Endothelial cell of umbilical vein (primary cell): ENCODE measurements at regions not wholly inside any gene's neighbourhood (a gene's known extent, or its start where the extent isn't known, plus 50 kb on each side); places are given as distances from the start of the nearest gene placed in this dataset.

Experiments used
- EZH2 ChIP-seq: IDR thresholded peaks from 2 replicates; pipeline ENCODE4 v1.6.1; 2012; ENCODE audit warnings: borderline replicate concordance, low read depth, mild to moderate bottlenecking, moderate library complexity, low read length, inconsistent platforms; ENCODE audit not compliant: severe bottlenecking
- FOS ChIP-seq: IDR thresholded peaks from 2 replicates; pipeline ENCODE4 v1.6.1; 2011; ENCODE audit warnings: mild to moderate bottlenecking, low read length, moderate library complexity, borderline replicate concordance; ENCODE audit not compliant: insufficient read depth
- GATA2 ChIP-seq: IDR thresholded peaks from 2 replicates; pipeline ENCODE4 v1.7.0; 2011; ENCODE audit warnings: low read depth, mild to moderate bottlenecking, moderate library complexity, mixed read lengths, low read length; ENCODE audit not compliant: insufficient read length, insufficient read depth
- JUN ChIP-seq: IDR thresholded peaks from 2 replicates; pipeline ENCODE4 v1.6.1; 2011; ENCODE audit warnings: borderline replicate concordance, low read depth; ENCODE audit not compliant: insufficient read length, insufficient read depth
- MYC ChIP-seq: IDR thresholded peaks from one replicate; pipeline ENCODE4 v1.6.1; 2011; ENCODE audit warnings: mild to moderate bottlenecking, low read depth, low read length
- POLR2A ChIP-seq: IDR thresholded peaks from 2 replicates; pipeline ENCODE4 v1.6.1; 2012; ENCODE audit warnings: low read depth, mild to moderate bottlenecking, control low read depth, low read length
- POLR2AphosphoS5 ChIP-seq: IDR thresholded peaks from 2 replicates; pipeline ENCODE4 v1.6.1; 2012; ENCODE audit warnings: low read depth, mild to moderate bottlenecking, control low read depth, low read length, moderate library complexity; ENCODE audit not compliant: insufficient read depth
- TF ChIP-seq, protein P1 (sequence below), 2 donors: IDR thresholded peaks; 1 replicate in 1 of 2; 2 replicates in 1 of 2; pipeline ENCODE4 v1.5.1; 2011; ENCODE audit warnings: low read length in 2 of 2, mild to moderate bottlenecking in 2 of 2, moderate library complexity in 2 of 2, control low read depth in 1 of 2, inconsistent platforms in 1 of 2, low read depth in 1 of 2; ENCODE audit not compliant: insufficient read depth in 1 of 2; ENCODE audit errors: extremely low read depth in 1 of 2
- TF ChIP-seq, protein P2 (sequence below): IDR thresholded peaks from 2 replicates; pipeline ENCODE4 v1.6.1; 2011; ENCODE audit not compliant: insufficient read depth, insufficient read length

DNA sequence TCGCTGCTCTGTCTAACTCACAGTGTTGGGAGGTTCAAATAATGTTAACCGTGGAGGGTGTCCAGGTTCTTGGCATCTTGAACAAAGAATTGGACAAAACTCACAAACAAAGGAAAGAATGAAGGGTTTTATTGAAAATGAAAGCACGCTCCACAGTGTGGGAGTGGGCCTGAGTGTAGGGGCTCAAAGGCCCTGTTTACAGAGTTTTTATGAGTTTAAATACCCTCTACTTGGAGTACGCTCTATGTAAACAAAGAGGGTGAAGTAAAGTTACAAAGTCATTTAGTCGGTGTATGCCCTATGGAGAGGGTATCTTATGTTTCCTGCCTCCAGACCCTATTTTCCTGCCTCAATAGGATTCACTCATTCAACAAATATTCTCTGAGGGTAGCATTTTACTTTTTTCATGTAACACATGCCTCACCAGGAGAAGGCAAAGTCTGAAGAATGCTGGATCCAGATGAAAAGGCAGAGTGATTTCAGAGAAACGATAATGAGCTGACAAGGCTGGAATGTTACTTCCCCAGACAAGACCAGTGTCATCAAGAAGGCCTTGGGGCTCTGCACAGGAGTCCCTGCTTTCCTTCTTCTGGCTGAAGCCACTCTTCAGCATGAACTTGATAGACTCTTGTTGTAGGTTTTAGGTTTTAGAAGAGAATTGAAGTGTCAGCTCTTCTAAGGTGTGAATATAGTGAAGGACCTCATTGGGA is 163.6 kb downstream of the FAM43A start:
- TF ChIP-seq, protein P1, sequence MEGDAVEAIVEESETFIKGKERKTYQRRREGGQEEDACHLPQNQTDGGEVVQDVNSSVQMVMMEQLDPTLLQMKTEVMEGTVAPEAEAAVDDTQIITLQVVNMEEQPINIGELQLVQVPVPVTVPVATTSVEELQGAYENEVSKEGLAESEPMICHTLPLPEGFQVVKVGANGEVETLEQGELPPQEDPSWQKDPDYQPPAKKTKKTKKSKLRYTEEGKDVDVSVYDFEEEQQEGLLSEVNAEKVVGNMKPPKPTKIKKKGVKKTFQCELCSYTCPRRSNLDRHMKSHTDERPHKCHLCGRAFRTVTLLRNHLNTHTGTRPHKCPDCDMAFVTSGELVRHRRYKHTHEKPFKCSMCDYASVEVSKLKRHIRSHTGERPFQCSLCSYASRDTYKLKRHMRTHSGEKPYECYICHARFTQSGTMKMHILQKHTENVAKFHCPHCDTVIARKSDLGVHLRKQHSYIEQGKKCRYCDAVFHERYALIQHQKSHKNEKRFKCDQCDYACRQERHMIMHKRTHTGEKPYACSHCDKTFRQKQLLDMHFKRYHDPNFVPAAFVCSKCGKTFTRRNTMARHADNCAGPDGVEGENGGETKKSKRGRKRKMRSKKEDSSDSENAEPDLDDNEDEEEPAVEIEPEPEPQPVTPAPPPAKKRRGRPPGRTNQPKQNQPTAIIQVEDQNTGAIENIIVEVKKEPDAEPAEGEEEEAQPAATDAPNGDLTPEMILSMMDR (IDR thresholded peaks at IDR 0.05; ENCODE audit: extremely low read depth in 1 of 2, insufficient read depth in 1 of 2, low read depth in 1 of 2, low read length in 2 of 2): no peak
- TF ChIP-seq POLR2AphosphoS5 (no peak), POLR2A (no peak), EZH2 (no peak), MYC (no peak), FOS (no peak), GATA2 (no peak), JUN (no peak)
- TF ChIP-seq, protein P2, sequence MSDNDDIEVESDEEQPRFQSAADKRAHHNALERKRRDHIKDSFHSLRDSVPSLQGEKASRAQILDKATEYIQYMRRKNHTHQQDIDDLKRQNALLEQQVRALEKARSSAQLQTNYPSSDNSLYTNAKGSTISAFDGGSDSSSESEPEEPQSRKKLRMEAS: no peak
